ENCODE measurements at regions not wholly inside any gene's neighbourhood (a gene's known extent, or its start where the extent isn't known, plus 50 kb on each side); places are given as distances from the start of the nearest gene placed in this dataset.

- TF ChIP-seq, protein P1, sequence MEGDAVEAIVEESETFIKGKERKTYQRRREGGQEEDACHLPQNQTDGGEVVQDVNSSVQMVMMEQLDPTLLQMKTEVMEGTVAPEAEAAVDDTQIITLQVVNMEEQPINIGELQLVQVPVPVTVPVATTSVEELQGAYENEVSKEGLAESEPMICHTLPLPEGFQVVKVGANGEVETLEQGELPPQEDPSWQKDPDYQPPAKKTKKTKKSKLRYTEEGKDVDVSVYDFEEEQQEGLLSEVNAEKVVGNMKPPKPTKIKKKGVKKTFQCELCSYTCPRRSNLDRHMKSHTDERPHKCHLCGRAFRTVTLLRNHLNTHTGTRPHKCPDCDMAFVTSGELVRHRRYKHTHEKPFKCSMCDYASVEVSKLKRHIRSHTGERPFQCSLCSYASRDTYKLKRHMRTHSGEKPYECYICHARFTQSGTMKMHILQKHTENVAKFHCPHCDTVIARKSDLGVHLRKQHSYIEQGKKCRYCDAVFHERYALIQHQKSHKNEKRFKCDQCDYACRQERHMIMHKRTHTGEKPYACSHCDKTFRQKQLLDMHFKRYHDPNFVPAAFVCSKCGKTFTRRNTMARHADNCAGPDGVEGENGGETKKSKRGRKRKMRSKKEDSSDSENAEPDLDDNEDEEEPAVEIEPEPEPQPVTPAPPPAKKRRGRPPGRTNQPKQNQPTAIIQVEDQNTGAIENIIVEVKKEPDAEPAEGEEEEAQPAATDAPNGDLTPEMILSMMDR (IDR thresholded peaks at IDR 0.05), result no peak
- no peak for TF ChIP-seq POLR2A (IDR thresholded peaks at IDR 0.05)
These were observed 323.5 kb upstream of the POM121L12 start for GRCh38 chr7:52711951-52712350.

Measured in lower leg skin (tissue), 3 donors.